GM12878 (cell line): ENCODE measurements at regions not wholly inside any gene's neighbourhood (a gene's known extent, or its start where the extent isn't known, plus 50 kb on each side); places are given as distances from the start of the nearest gene placed in this dataset.

ENCODE experiments used
- BHLHE40 ChIP-seq, 2 experiments: fragments of 450-650 bp in 1 of 2; IDR thresholded peaks; 2 replicates each; pipeline ENCODE4 v1.6.1; 2011 to 2017; ENCODE audit warnings: low read depth in 2 of 2, borderline replicate concordance in 1 of 2, improper control_type of control experiment in 1 of 2, low read length in 1 of 2, mild to moderate bottlenecking in 1 of 2
- EP300 ChIP-seq, 2 experiments: fragments of 150-350 bp in 1 of 2; IDR thresholded peaks; 2 replicates each; pipeline ENCODE4 v1.6.1; 2011 to 2012; ENCODE audit warnings: low read depth in 2 of 2, low read length in 2 of 2, borderline replicate concordance in 1 of 2, improper control_type of control experiment in 1 of 2, inconsistent platforms in 1 of 2; ENCODE audit not compliant: control insufficient read depth in 1 of 2
- EZH2 ChIP-seq: IDR thresholded peaks from 2 replicates; pipeline ENCODE4 v1.6.1; 2012; ENCODE audit warnings: low read depth, mild to moderate bottlenecking, control low read depth, inconsistent platforms, low read length, borderline replicate concordance; ENCODE audit not compliant: control insufficient read depth
- POLR2A ChIP-seq: IDR thresholded peaks from 2 replicates; pipeline ENCODE4 v1.6.1; 2011; ENCODE audit warnings: low read depth, mild to moderate bottlenecking, low read length
- RFX5 ChIP-seq: IDR thresholded peaks from 2 replicates; pipeline ENCODE4 v1.6.1; 2011; ENCODE audit warnings: low read depth, low read length, improper control_type of control experiment
- SKIL ChIP-seq: fragments of 450-650 bp; IDR thresholded peaks from 2 replicates; pipeline ENCODE4 v1.6.1; 2017; ENCODE audit warnings: mild to moderate bottlenecking, low read depth, inconsistent platforms; ENCODE audit not compliant: poor library complexity, severe bottlenecking
- SMAD1 ChIP-seq: fragments of 450-650 bp; IDR thresholded peaks from 2 replicates; pipeline ENCODE4 v1.6.1; 2018; ENCODE audit warnings: mild to moderate bottlenecking, low read depth; ENCODE audit not compliant: partially characterized antibody
- TF ChIP-seq, protein P1 (sequence below), 3 experiments: IDR thresholded peaks in 2 of 3; conservative IDR thresholded peaks in 1 of 3; 2 replicates each; pipeline ENCODE4 v1.5.1; 2011; ENCODE audit warnings: low read depth in 3 of 3, low read length in 3 of 3, mild to moderate bottlenecking in 3 of 3, control low read depth in 2 of 3, moderate library complexity in 2 of 3, inconsistent platforms in 1 of 3, mixed read lengths in 1 of 3; ENCODE audit not compliant: control insufficient read depth in 2 of 3, insufficient read depth in 1 of 3; ENCODE audit errors: extremely low read depth in 1 of 3
- TF ChIP-seq, protein P2 (sequence below): IDR thresholded peaks from 2 replicates; pipeline ENCODE4 v1.6.1; 2012; ENCODE audit warnings: low read length, inconsistent platforms

DNA sequence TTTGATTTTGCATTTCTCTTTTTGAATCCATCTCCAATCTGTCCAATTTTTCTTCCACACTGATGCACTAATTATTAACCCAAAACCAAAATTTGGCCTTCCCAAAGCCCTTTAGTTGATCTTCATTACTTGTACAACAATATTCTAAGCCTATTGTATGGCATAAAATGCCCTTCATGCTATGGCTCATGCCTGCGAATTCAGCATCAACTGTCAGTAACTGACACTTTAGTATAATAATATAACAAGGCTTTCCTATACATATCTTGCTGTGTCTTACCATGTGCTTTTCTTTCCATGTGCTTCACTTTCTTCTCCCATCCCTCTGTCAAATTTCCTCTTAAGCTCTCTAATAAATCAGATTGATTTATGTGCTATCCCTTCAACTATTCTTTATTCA is 154.0 kb upstream of the TFPI start:
- no peak for TF ChIP-seq RFX5
- no peak for TF ChIP-seq BHLHE40 (IDR thresholded peaks at IDR 0.05; ENCODE audit: borderline replicate concordance in 1 of 2, low read depth in 2 of 2, low read length in 1 of 2)
- no peak for TF ChIP-seq SKIL
- TF ChIP-seq, protein P1, sequence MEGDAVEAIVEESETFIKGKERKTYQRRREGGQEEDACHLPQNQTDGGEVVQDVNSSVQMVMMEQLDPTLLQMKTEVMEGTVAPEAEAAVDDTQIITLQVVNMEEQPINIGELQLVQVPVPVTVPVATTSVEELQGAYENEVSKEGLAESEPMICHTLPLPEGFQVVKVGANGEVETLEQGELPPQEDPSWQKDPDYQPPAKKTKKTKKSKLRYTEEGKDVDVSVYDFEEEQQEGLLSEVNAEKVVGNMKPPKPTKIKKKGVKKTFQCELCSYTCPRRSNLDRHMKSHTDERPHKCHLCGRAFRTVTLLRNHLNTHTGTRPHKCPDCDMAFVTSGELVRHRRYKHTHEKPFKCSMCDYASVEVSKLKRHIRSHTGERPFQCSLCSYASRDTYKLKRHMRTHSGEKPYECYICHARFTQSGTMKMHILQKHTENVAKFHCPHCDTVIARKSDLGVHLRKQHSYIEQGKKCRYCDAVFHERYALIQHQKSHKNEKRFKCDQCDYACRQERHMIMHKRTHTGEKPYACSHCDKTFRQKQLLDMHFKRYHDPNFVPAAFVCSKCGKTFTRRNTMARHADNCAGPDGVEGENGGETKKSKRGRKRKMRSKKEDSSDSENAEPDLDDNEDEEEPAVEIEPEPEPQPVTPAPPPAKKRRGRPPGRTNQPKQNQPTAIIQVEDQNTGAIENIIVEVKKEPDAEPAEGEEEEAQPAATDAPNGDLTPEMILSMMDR (IDR thresholded peaks at IDR 0.05 in 2 of 3, conservative IDR thresholded peaks at IDR 0.05 in 1 of 3; ENCODE audit: control insufficient read depth in 2 of 3, extremely low read depth in 1 of 3, insufficient read depth in 1 of 3, low read depth in 3 of 3, low read length in 3 of 3), result no peak
- no peak for TF ChIP-seq EP300 (IDR thresholded peaks at IDR 0.05; ENCODE audit: borderline replicate concordance in 1 of 2, control insufficient read depth in 1 of 2, low read depth in 2 of 2, low read length in 2 of 2)
- TF ChIP-seq, protein P2, sequence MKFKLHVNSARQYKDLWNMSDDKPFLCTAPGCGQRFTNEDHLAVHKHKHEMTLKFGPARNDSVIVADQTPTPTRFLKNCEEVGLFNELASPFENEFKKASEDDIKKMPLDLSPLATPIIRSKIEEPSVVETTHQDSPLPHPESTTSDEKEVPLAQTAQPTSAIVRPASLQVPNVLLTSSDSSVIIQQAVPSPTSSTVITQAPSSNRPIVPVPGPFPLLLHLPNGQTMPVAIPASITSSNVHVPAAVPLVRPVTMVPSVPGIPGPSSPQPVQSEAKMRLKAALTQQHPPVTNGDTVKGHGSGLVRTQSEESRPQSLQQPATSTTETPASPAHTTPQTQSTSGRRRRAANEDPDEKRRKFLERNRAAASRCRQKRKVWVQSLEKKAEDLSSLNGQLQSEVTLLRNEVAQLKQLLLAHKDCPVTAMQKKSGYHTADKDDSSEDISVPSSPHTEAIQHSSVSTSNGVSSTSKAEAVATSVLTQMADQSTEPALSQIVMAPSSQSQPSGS, result no peak
- no peak for TF ChIP-seq POLR2A
- no peak for TF ChIP-seq SMAD1
- TF ChIP-seq EZH2, result no peak
